Activated T-helper 2 cell treated with anti-CD3 and anti-CD28 coated beads, Interferon-gamma antibody, Interleukin-2, Interleukin-4, amounts not matched to agents 10 μg/mL and 5 μg/mL and 100 μg/mL, durations not matched to agents 14 hours and 24 hours and 36 hours (primary cell): ENCODE measurements at regions not wholly inside any gene's neighbourhood (a gene's known extent, or its start where the extent isn't known, plus 50 kb on each side); places are given as distances from the start of the nearest gene placed in this dataset.

ENCODE experiments used
- DNase-seq: peaks from one replicate; pipeline ENCODE4 v3.0.0; 2021; ENCODE audit warnings: low spot score
- H3K27ac Mint-ChIP-seq: one replicate; pipeline ENCODE4 v1.8.0; 2021; ENCODE audit warnings: mixed read lengths
- H3K27me3 Mint-ChIP-seq: one replicate; pipeline ENCODE4 v1.8.0; 2021; ENCODE audit warnings: low read depth, mixed read lengths
- H3K36me3 Mint-ChIP-seq: one replicate; pipeline ENCODE4 v1.8.0; 2021; ENCODE audit warnings: low read depth, mixed read lengths
- H3K4me1 Mint-ChIP-seq: one replicate; pipeline ENCODE4 v1.8.0; 2021; ENCODE audit warnings: low read depth, mixed read lengths
- H3K4me3 Mint-ChIP-seq: one replicate; pipeline ENCODE4 v1.8.0; 2021; ENCODE audit warnings: low read depth, mild to moderate bottlenecking, moderate library complexity, mixed read lengths
- H3K9me3 Mint-ChIP-seq: one replicate; pipeline ENCODE4 v1.8.0; 2021; ENCODE audit warnings: mixed read lengths
- intact Hi-C: fragments of 100-400 bp; cut with micrococcal nuclease; formaldehyde crosslinking; loops from one replicate; pipeline ENCODE4 v1.15.1; 2023

- intact Hi-C loops: loop anchor here (10.0 kb wide), 1 partner anchor 557 kb away; the partner anchor contains the start of gene CCDC85A
- Mint-ChIP-seq H3K4me1 (no peaks in the 10 kb centered on the region), H3K36me3 (no peaks in the 10 kb centered on the region), H3K9me3 (peaks cover 8% of the 10 kb centered on the region), H3K27me3 (no peaks in the 10 kb centered on the region), H3K27ac (no peak overlapping the region), H3K4me3 (no peak overlapping the region)
- DNase-seq: no peak
Measured at GRCh38 chr2:56741601-56742102, 557.9 kb downstream of the CCDC85A start.

- intact Hi-C loops: loop anchor here (10.0 kb wide), 1 partner anchor 559 kb away; the partner anchor contains the start of gene CCDC85A
Measured at GRCh38 chr2:56743807-56744206, 560.0 kb downstream of the CCDC85A start.

GRCh38 chr2:56749152-56749752 lies 565.5 kb downstream of the CCDC85A start:
- H3K27ac Mint-ChIP-seq: no peak overlapping the region
- intact Hi-C loops: loop anchor here (10.0 kb wide), 1 partner anchor 564 kb away; the partner anchor contains the start of gene CCDC85A
- no peak for DNase-seq

More at GRCh38 chr2:56743807-56744206, 560.0 kb downstream of the CCDC85A start:
- Mint-ChIP-seq H3K9me3 (peaks cover 8% of the 10 kb centered on the region), H3K36me3 (no peaks in the 10 kb centered on the region), H3K27ac (no peak overlapping the region), H3K4me1 (no peaks in the 10 kb centered on the region), H3K27me3 (no peaks in the 10 kb centered on the region), H3K4me3 (no peak overlapping the region)
- DNase-seq: no peak

GRCh38 chr2:56753182-56753581 lies 569.4 kb downstream of the CCDC85A start:
- H3K27ac Mint-ChIP-seq: no peak overlapping the region
- no peaks in the 10 kb centered on the region for H3K36me3 Mint-ChIP-seq
- intact Hi-C loops: no loop called here
- no peak for DNase-seq
- H3K27me3 Mint-ChIP-seq: no peaks in the 10 kb centered on the region
- H3K9me3 Mint-ChIP-seq: no peaks in the 10 kb centered on the region
- no peaks in the 10 kb centered on the region for H3K4me1 Mint-ChIP-seq
- no peak overlapping the region for H3K4me3 Mint-ChIP-seq

More at GRCh38 chr2:56749152-56749752, 565.5 kb downstream of the CCDC85A start:
- Mint-ChIP-seq H3K36me3 (no peaks in the 10 kb centered on the region), H3K9me3 (no peaks in the 10 kb centered on the region), H3K4me1 (no peaks in the 10 kb centered on the region), H3K27me3 (no peaks in the 10 kb centered on the region), H3K4me3 (no peak overlapping the region)

- Mint-ChIP-seq H3K36me3 (no peaks in the 10 kb centered on the region), H3K27ac (no peak overlapping the region), H3K4me3 (no peak overlapping the region), H3K4me1 (no peaks in the 10 kb centered on the region), H3K27me3 (no peaks in the 10 kb centered on the region), H3K9me3 (peaks cover 5% of the 10 kb centered on the region)
- no peak for DNase-seq
- intact Hi-C loops: no loop called here
Measured at GRCh38 chr2:56754066-56754615, 570.4 kb downstream of the CCDC85A start.

GRCh38 chr2:56754627-56755026 lies 570.8 kb downstream of the CCDC85A start:
- no peaks in the 10 kb centered on the region for H3K36me3 Mint-ChIP-seq
- intact Hi-C loops: no loop called here
- H3K4me3 Mint-ChIP-seq: no peak overlapping the region
- no peak overlapping the region for H3K27ac Mint-ChIP-seq
- H3K9me3 Mint-ChIP-seq: peaks cover 5% of the 10 kb centered on the region
- no peak for DNase-seq
- H3K4me1 Mint-ChIP-seq: no peaks in the 10 kb centered on the region
- no peaks in the 10 kb centered on the region for H3K27me3 Mint-ChIP-seq

- Mint-ChIP-seq H3K36me3 (no peaks in the 10 kb centered on the region), H3K27ac (no peak overlapping the region), H3K9me3 (peaks cover 5% of the 10 kb centered on the region), H3K4me3 (no peak overlapping the region), H3K4me1 (no peaks in the 10 kb centered on the region), H3K27me3 (no peaks in the 10 kb centered on the region)
- DNase-seq: no peak
- intact Hi-C loops: no loop called here
Measured at GRCh38 chr2:56757884-56758545, 574.2 kb downstream of the CCDC85A start.

GRCh38 chr2:56763683-56764082 lies 579.9 kb downstream of the CCDC85A start:
- Mint-ChIP-seq H3K36me3 (no peaks in the 10 kb centered on the region), H3K4me1 (no peaks in the 10 kb centered on the region), H3K9me3 (peaks cover 18% of the 10 kb centered on the region), H3K27me3 (no peaks in the 10 kb centered on the region), H3K27ac (no peak overlapping the region), H3K4me3 (no peak overlapping the region)
- no peak for DNase-seq
- intact Hi-C loops: no loop called here

GRCh38 chr2:56768973-56769372 lies 585.2 kb downstream of the CCDC85A start:
- intact Hi-C loops: no loop called here
- Mint-ChIP-seq H3K9me3 (peaks cover 20% of the 10 kb centered on the region), H3K4me1 (no peaks in the 10 kb centered on the region), H3K36me3 (no peaks in the 10 kb centered on the region), H3K27me3 (no peaks in the 10 kb centered on the region), H3K27ac (no peak overlapping the region), H3K4me3 (no peak overlapping the region)
- DNase-seq: no peak

- Mint-ChIP-seq H3K27ac (no peak overlapping the region), H3K9me3 (peaks cover 20% of the 10 kb centered on the region), H3K4me1 (no peaks in the 10 kb centered on the region), H3K36me3 (no peaks in the 10 kb centered on the region), H3K4me3 (no peak overlapping the region), H3K27me3 (no peaks in the 10 kb centered on the region)
- intact Hi-C loops: no loop called here
- no peak for DNase-seq
Measured at GRCh38 chr2:56770490-56770889, 586.7 kb downstream of the CCDC85A start.

- no peaks in the 10 kb centered on the region for H3K36me3 Mint-ChIP-seq
- H3K9me3 Mint-ChIP-seq: peaks cover 18% of the 10 kb centered on the region
- no peak overlapping the region for H3K27ac Mint-ChIP-seq
- intact Hi-C loops: no loop called here
- no peak for DNase-seq
- no peaks in the 10 kb centered on the region for H3K4me1 Mint-ChIP-seq
- H3K4me3 Mint-ChIP-seq: no peak overlapping the region
- no peaks in the 10 kb centered on the region for H3K27me3 Mint-ChIP-seq
Measured at GRCh38 chr2:56784046-56784445, 600.3 kb downstream of the CCDC85A start.

GRCh38 chr2:56801214-56801613 lies 617.4 kb downstream of the CCDC85A start:
- no peaks in the 10 kb centered on the region for H3K27me3 Mint-ChIP-seq
- H3K27ac Mint-ChIP-seq: no peak overlapping the region
- no peak overlapping the region for H3K4me3 Mint-ChIP-seq
- H3K36me3 Mint-ChIP-seq: no peaks in the 10 kb centered on the region
- peaks cover 35% of the 10 kb centered on the region for H3K9me3 Mint-ChIP-seq
- no peaks in the 10 kb centered on the region for H3K4me1 Mint-ChIP-seq
- intact Hi-C loops: no loop called here
- DNase-seq: no peak

GRCh38 chr2:56801770-56802169 lies 618.0 kb downstream of the CCDC85A start:
- Mint-ChIP-seq H3K27me3 (no peaks in the 10 kb centered on the region), H3K4me3 (no peak overlapping the region), H3K4me1 (no peaks in the 10 kb centered on the region), H3K9me3 (peaks cover 33% of the 10 kb centered on the region), H3K27ac (no peak overlapping the region), H3K36me3 (no peaks in the 10 kb centered on the region)
- no peak for DNase-seq
- intact Hi-C loops: no loop called here
